Naive thymus-derived CD4-positive, alpha-beta T cell (primary cell): ENCODE measurements at regions not wholly inside any gene's neighbourhood (a gene's known extent, or its start where the extent isn't known, plus 50 kb on each side); places are given as distances from the start of the nearest gene placed in this dataset.
A peak's percentile ranks its signal among the peaks of the same experiment; 100 is the strongest.
"Not testable (repeated sequence)": the region's sequence is repeated elsewhere in the genome, so short reads cannot be mapped to it uniquely, and the experiment has no call there.

Experiments
- ATAC-seq: fragments of 150-1000 bp; cut with Tn5 transposase; 2 replicates; pipeline ENCODE4 v1.10.0; 2021; ENCODE audit warnings: mild to moderate bottlenecking, moderate library complexity
- CTCF ChIA-PET: fragments of 350-600 bp; sonication (Branson Sonifier 250); formaldehyde crosslinking; loops from one replicate; lab custom pipeline; 2021; ENCODE audit warnings: antibody characterized with exemption; lab: Charles Lee
- POLR2A ChIA-PET: fragments of 350-600 bp; sonication (Branson Sonifier 250); formaldehyde crosslinking; loops from one replicate; lab custom pipeline; 2021; ENCODE audit warnings: antibody characterized with exemption, inconsistent platforms; lab: Charles Lee
- DNase-seq, 9 donors: peaks; one replicate each; pipeline versions ENCODE4 v3.0.0 to v3.0.0-alpha.2; 2020 to 2022; ENCODE audit warnings: mixed read lengths in 1 of 9
- H3K27ac ChIP-seq: one replicate; pipeline ENCODE4 v1.7.0; 2013; ENCODE audit warnings: mild to moderate bottlenecking, low read depth, low read length, moderate library complexity
- H3K27me3 ChIP-seq, 2 donors: one replicate each; pipeline ENCODE4 v1.7.0; 2013; ENCODE audit warnings: low read length in 2 of 2, mild to moderate bottlenecking in 2 of 2, moderate library complexity in 2 of 2; ENCODE audit not compliant: control insufficient read depth in 2 of 2, insufficient read depth in 2 of 2
- H3K36me3 ChIP-seq, 3 experiments: 1 replicate in 2 of 3; 2 replicates in 1 of 3; pipeline ENCODE4 v1.7.0; 2013; ENCODE audit warnings: low read length in 3 of 3, mild to moderate bottlenecking in 3 of 3, moderate library complexity in 1 of 3; ENCODE audit not compliant: insufficient read depth in 3 of 3, control insufficient read depth in 2 of 3
- H3K4me1 ChIP-seq, 2 donors: one replicate each; pipeline ENCODE4 v1.7.0; 2013; ENCODE audit warnings: low read length in 2 of 2, mild to moderate bottlenecking in 2 of 2, moderate library complexity in 1 of 2; ENCODE audit not compliant: control insufficient read depth in 2 of 2, insufficient read depth in 2 of 2
- H3K4me3 ChIP-seq: 2 replicates; pipeline ENCODE4 v1.7.0; 2013; ENCODE audit warnings: mild to moderate bottlenecking, low read length
- H3K9me3 ChIP-seq, 3 experiments: 1 replicate in 2 of 3; 2 replicates in 1 of 3; pipeline ENCODE4 v1.7.0; 2013; ENCODE audit warnings: low read length in 3 of 3; ENCODE audit not compliant: control insufficient read depth in 2 of 3
- H3K27ac Mint-ChIP-seq, 9 donors: one replicate each; pipeline ENCODE4 v1.8.0; 2020 to 2022; ENCODE audit warnings: mixed read lengths in 9 of 9, mild to moderate bottlenecking in 8 of 9, moderate library complexity in 5 of 9, inconsistent platforms in 2 of 9
- H3K27me3 Mint-ChIP-seq, 5 donors: one replicate each; pipeline ENCODE4 v1.8.0; 2021 to 2022; ENCODE audit warnings: mixed read lengths in 5 of 5, mild to moderate bottlenecking in 1 of 5
- H3K36me3 Mint-ChIP-seq, 5 donors: one replicate each; pipeline ENCODE4 v1.8.0; 2020 to 2022; ENCODE audit warnings: mixed read lengths in 5 of 5, mild to moderate bottlenecking in 3 of 5, inconsistent platforms in 1 of 5
- H3K4me1 Mint-ChIP-seq, 7 donors: one replicate each; pipeline ENCODE4 v1.8.0; 2020 to 2022; ENCODE audit warnings: mixed read lengths in 7 of 7, mild to moderate bottlenecking in 3 of 7, inconsistent platforms in 1 of 7
- H3K4me3 Mint-ChIP-seq, 10 donors: one replicate each; pipeline ENCODE4 v1.8.0; 2020 to 2022; ENCODE audit warnings: mild to moderate bottlenecking in 10 of 10, mixed read lengths in 10 of 10, moderate library complexity in 6 of 10, inconsistent platforms in 2 of 10
- H3K9me3 Mint-ChIP-seq, 11 donors: one replicate each; pipeline ENCODE4 v1.8.0; 2020 to 2022; ENCODE audit warnings: mixed read lengths in 11 of 11, mild to moderate bottlenecking in 4 of 11, inconsistent platforms in 1 of 11, moderate library complexity in 1 of 11
- intact Hi-C, 2 donors: fragments of 100-400 bp; cut with micrococcal nuclease; formaldehyde crosslinking; loops; one replicate each; pipeline ENCODE4 v1.15.1; 2023

DNA sequence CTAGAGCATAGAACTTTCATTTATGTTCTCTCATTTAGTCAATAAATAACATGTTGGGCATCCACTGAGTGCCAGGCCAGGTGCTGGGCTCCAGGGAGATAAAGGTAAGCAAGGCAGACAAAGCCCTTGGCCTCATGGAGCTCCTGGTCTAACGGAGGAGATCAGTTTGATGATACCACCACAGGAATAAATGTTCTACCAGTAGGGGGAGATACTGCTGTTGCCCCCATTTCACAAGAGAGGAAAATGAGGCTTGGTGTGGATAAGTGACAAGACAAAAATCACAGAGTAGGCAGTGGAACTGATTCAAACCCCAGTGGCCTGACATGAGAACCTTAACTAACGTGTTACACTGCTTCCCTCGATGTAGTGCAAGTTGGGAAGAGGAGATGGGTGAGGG, 80.4 kb upstream of the ERCC4 start:
- Histone ChIP-seq H3K27ac (no peak overlapping the region), H3K36me3 (no peaks in the 10 kb centered on the region), H3K4me1 (no peaks in the 10 kb centered on the region), H3K9me3 (no peaks in the 10 kb centered on the region), H3K4me3 (no peak overlapping the region), H3K27me3 (peaks cover 0 to 2% of the 10 kb centered on the region in 2 donors)
- H3K36me3 Mint-ChIP-seq = no peaks in the 10 kb centered on the region
- no peak overlapping the region for H3K27ac Mint-ChIP-seq
- H3K27me3 Mint-ChIP-seq = peaks cover 0 to 20% (median 12%) of the 10 kb centered on the region in 5 donors
- ATAC-seq = no peak
- H3K9me3 Mint-ChIP-seq = peaks cover 0 to 3% (median 0%) of the 10 kb centered on the region in 11 donors
- H3K4me1 Mint-ChIP-seq = peaks cover 0 to 2% (median 0%) of the 10 kb centered on the region in 7 donors
- CTCF ChIA-PET = no interaction called here
- intact Hi-C loops = no loop called here
- POLR2A ChIA-PET = no interaction called here
- no peak overlapping the region for H3K4me3 Mint-ChIP-seq
- no peak for DNase-seq

DNA sequence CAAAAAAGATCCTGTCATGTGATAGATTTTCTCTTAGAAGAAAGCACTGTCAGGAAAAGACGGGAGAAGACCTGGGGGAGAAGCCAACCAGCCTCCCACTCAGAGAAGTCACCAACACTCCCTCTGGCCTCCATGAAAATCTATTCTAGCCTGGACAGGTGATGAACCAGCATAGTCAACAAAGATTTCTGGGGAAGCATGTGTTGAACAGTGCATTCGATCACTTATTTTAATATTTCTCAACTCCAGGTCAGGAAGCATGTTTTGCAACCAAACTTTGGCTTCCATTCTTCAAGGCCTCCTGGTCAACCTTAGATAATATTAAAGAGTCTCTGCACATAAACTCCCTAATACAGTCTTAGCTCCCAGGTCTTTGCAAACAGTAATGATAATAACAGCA, 74.7 kb upstream of the ERCC4 start:
- peaks cover 0 to 2% of the 10 kb centered on the region in 2 donors for H3K27me3 ChIP-seq
- CTCF ChIA-PET = no interaction called here
- H3K4me3 ChIP-seq = no peak overlapping the region
- H3K27ac Mint-ChIP-seq = no peak overlapping the region
- no peak overlapping the region for H3K27ac ChIP-seq
- no peaks in the 10 kb centered on the region for H3K36me3 ChIP-seq
- POLR2A ChIA-PET = no interaction called here
- H3K4me3 Mint-ChIP-seq = no peak overlapping the region
- DNase-seq (no peak), ATAC-seq (no peak)
- H3K4me1 ChIP-seq = no peaks in the 10 kb centered on the region
- H3K9me3 Mint-ChIP-seq = peaks cover 0 to 11% (median 2%) of the 10 kb centered on the region in 11 donors
- intact Hi-C loops = no loop called here
- H3K36me3 Mint-ChIP-seq = peaks cover 0 to 4% (median 0%) of the 10 kb centered on the region in 5 donors
- H3K9me3 ChIP-seq = no peaks in the 10 kb centered on the region
- peaks cover 0 to 52% (median 42%) of the 10 kb centered on the region in 5 donors for H3K27me3 Mint-ChIP-seq
- no peaks in the 10 kb centered on the region for H3K4me1 Mint-ChIP-seq

DNA sequence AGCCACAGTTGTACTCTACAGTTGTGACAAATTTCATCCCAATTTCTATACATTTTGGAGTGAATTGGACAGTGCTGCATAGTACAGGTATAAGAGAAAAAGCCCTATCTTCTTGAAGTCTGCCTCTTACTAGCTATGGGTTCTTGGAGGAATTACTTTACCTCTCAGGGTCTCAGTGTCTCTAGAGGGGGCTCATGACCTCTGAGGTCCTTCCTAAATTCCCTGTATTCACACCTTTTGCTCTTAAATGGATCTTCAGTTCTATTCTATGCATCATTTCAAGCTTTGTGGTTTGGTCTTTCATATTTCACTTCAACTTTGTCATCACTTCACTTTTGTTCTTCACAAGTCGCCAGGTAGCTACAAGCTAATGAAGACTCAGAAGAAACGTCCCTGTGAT, 71.2 kb upstream of the ERCC4 start:
- Histone ChIP-seq H3K36me3 (no peaks in the 10 kb centered on the region), H3K4me3 (no peak overlapping the region), H3K27ac (no peak overlapping the region), H3K9me3 (no peaks in the 10 kb centered on the region), H3K4me1 (no peaks in the 10 kb centered on the region), H3K27me3 (no peaks in the 10 kb centered on the region)
- Mint-ChIP-seq H3K9me3 (peaks cover 0 to 16% (median 3%) of the 10 kb centered on the region in 11 donors), H3K27ac (no peak overlapping the region), H3K36me3 (peaks cover 0 to 9% (median 0%) of the 10 kb centered on the region in 5 donors), H3K4me1 (no peaks in the 10 kb centered on the region), H3K27me3 (peaks cover 0 to 53% (median 40%) of the 10 kb centered on the region in 5 donors), H3K4me3 (no peak overlapping the region)
- CTCF ChIA-PET = no interaction called here
- DNase-seq (no peak), ATAC-seq (no peak)
- intact Hi-C loops = no loop called here
- POLR2A ChIA-PET = no interaction called here

- H3K36me3 ChIP-seq, H3K27ac Mint-ChIP-seq, H3K27ac ChIP-seq, H3K9me3 ChIP-seq, ATAC-seq, H3K4me3 Mint-ChIP-seq, H3K36me3 Mint-ChIP-seq, CTCF ChIA-PET, intact Hi-C loops, H3K4me1 Mint-ChIP-seq, H3K4me3 ChIP-seq, H3K27me3 ChIP-seq, H3K4me1 ChIP-seq, DNase-seq, POLR2A ChIA-PET: not testable (repeated sequence)
- Mint-ChIP-seq H3K27me3 (peaks cover 0 to 46% (median 34%) of the 10 kb centered on the region in 5 donors), H3K9me3 (peaks cover 0 to 16% (median 3%) of the 10 kb centered on the region in 11 donors)
These were observed 69.8 kb upstream of the ERCC4 start for GRCh38 chr16:13850173-13850572.

- no peaks in the 10 kb centered on the region for H3K27me3 ChIP-seq
These were observed 67.1 kb upstream of the ERCC4 start for GRCh38 chr16:13852827-13853226.

DNA sequence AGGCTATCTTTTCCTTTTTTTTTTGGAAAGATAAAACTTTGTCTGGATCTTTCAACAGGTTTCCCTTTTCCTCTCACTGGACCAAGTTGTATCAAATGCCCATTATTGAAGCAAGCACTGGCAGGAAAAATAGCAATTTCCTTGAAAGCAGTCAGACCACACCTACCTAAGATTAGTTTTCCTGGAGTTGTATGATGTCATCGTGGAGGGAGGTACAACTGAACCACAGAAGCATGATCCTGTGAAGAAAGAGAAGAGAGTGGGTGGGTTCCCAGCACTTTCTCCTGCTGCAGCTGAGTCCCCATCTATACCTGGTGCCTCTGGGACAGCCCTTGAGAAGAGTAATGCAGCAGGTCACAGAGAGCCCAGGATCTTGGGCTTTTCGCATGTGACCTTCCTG, 63.6 kb upstream of the ERCC4 start:
- intact Hi-C loops = no loop called here
- H3K36me3 ChIP-seq = no peaks in the 10 kb centered on the region
- H3K4me1 ChIP-seq = no peaks in the 10 kb centered on the region
- ChIA-PET POLR2A (no interaction called here), CTCF (no interaction called here)
- H3K27ac Mint-ChIP-seq = peak overlapping the region in 1 of 9 donors; percentile 2
- H3K27me3 ChIP-seq = no peaks in the 10 kb centered on the region
- H3K4me3 Mint-ChIP-seq = no peak overlapping the region
- peaks cover 2 to 37% (median 29%) of the 10 kb centered on the region in 5 donors for H3K27me3 Mint-ChIP-seq
- peaks cover 0 to 4% (median 0%) of the 10 kb centered on the region in 11 donors for H3K9me3 Mint-ChIP-seq
- ATAC-seq (no peak), DNase-seq (no peak)
- peaks cover 0 to 2% (median 0%) of the 10 kb centered on the region in 7 donors for H3K4me1 Mint-ChIP-seq
- no peak overlapping the region for H3K4me3 ChIP-seq
- H3K9me3 ChIP-seq = no peaks in the 10 kb centered on the region
- H3K27ac ChIP-seq = no peak overlapping the region
- H3K36me3 Mint-ChIP-seq = peaks cover 0 to 2% (median 1%) of the 10 kb centered on the region in 5 donors

More at GRCh38 chr16:13852827-13853226, 67.1 kb upstream of the ERCC4 start:
- no peaks in the 10 kb centered on the region for H3K9me3 ChIP-seq
- ChIA-PET POLR2A (no interaction called here), CTCF (no interaction called here)
- no peaks in the 10 kb centered on the region for H3K36me3 ChIP-seq
- Mint-ChIP-seq H3K9me3 (peaks cover 0 to 5% (median 0%) of the 10 kb centered on the region in 11 donors), H3K4me3 (no peak overlapping the region), H3K4me1 (peaks cover 0 to 2% (median 0%) of the 10 kb centered on the region in 7 donors), H3K27me3 (peaks cover 0 to 34% (median 26%) of the 10 kb centered on the region in 5 donors), H3K27ac (no peak overlapping the region), H3K36me3 (peaks cover 0 to 9% (median 0%) of the 10 kb centered on the region in 5 donors)
- no peaks in the 10 kb centered on the region for H3K4me1 ChIP-seq
- H3K27ac ChIP-seq = no peak overlapping the region
- intact Hi-C loops = no loop called here
- ATAC-seq = no peak
- no peak for DNase-seq
- no peak overlapping the region for H3K4me3 ChIP-seq

DNA sequence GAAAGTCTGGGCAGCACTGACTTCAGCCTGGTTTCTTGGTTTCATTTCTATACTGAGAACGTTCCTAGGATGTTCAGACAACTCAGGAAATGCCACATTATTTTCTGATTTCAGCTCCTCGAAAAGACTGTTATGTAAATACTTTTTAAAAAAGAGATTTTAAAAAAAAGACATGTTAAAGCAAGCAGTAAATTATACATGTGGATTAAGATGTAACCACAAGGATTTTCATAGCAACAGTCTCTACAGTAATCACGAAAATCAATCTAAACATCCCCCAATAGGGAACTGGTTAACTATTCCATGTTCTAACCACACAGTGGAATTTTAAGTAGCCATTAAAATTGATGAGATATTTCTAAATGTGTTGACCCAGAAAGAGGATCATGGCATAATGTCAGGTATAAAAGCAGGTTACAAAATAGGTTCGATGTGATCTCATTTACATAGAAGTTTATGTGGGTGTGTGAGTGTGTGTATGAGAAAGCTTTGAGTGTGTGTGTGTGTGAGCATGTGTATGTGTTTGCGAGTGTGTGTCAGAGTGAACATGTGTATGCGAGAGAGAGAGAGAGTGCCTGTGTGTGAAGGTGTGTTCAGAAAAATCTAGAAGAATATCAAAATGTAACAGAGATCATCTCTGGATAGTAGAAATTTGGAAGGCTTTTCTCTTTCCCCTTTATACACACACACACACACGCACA, 63.0 kb upstream of the ERCC4 start:
- peaks cover 2 to 35% (median 27%) of the 10 kb centered on the region in 5 donors for H3K27me3 Mint-ChIP-seq
- Histone ChIP-seq H3K27ac (no peak overlapping the region), H3K4me1 (no peaks in the 10 kb centered on the region), H3K36me3 (no peaks in the 10 kb centered on the region), H3K9me3 (no peaks in the 10 kb centered on the region), H3K27me3 (no peaks in the 10 kb centered on the region), H3K4me3 (no peak overlapping the region)
- ChIA-PET CTCF (no interaction called here), POLR2A (no interaction called here)
- ATAC-seq = no peak
- peaks cover 0 to 3% (median 0%) of the 10 kb centered on the region in 11 donors for H3K9me3 Mint-ChIP-seq
- no peak for DNase-seq
- H3K36me3 Mint-ChIP-seq = peaks cover 0 to 3% (median 0%) of the 10 kb centered on the region in 5 donors
- H3K4me3 Mint-ChIP-seq = no peak overlapping the region
- H3K27ac Mint-ChIP-seq = no peak overlapping the region
- peaks cover 0 to 2% (median 0%) of the 10 kb centered on the region in 7 donors for H3K4me1 Mint-ChIP-seq
- intact Hi-C loops = no loop called here
